ENCODE measurements at regions not wholly inside any gene's neighbourhood (a gene's known extent, or its start where the extent isn't known, plus 50 kb on each side); places are given as distances from the start of the nearest gene placed in this dataset.

GRCh38 chr4:181858741-181859140, 384.5 kb upstream of the TENM3 start:
- intact Hi-C loops (cut with DNase I; ENCODE audit: low total_unique reads): no loop called here
- no peaks in the 10 kb centered on the region for H3K27me3 ChIP-seq
- H3K36me3 ChIP-seq (ENCODE audit: low read depth, missing control alignments): no peaks in the 10 kb centered on the region
- TF ChIP-seq CTCF (IDR thresholded peaks at IDR 0.05): no peak
- no peak for TF ChIP-seq POLR2A (IDR thresholded peaks at IDR 0.05)
- WGBS, 2 donors: 67 to 79% methylated on average over 4 of the region's 4 CpGs
- no peak for DNase-seq
- peaks cover 14% of the 10 kb centered on the region for H3K4me1 ChIP-seq
- H3K27ac ChIP-seq: no peak overlapping the region
- no peaks in the 10 kb centered on the region for H3K9me3 ChIP-seq
- no peak overlapping the region for H3K4me3 ChIP-seq

DNA sequence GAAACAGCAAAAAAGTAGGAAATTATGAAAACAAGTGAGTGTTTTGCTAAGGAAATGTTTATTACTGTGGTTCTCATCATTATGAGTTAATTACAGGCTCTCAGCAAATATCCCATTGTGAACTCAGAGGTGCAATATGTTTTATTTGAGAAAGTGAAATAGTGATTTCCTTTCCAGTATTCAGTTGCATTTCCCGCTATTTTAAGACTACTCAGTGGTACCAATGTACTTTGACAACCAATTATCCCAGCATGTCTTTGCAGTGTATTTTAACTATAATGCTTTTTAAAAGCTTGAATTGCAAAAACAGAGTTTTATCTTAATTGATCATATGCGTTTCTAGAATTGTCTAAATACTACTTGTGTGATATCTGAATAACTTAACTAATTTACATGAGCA, 383.8 kb upstream of the TENM3 start:
- intact Hi-C loops (cut with DNase I; ENCODE audit: low total_unique reads): no loop called here

GRCh38 chr4:181860157-181860556, 383.0 kb upstream of the TENM3 start:
- 23 to 54% methylated on average over 7 of the region's 7 CpGs for WGBS, 2 donors
- intact Hi-C loops (cut with DNase I; ENCODE audit: low total_unique reads): no loop called here
- Histone ChIP-seq H3K9me3 (no peaks in the 10 kb centered on the region), H3K27ac (no peak overlapping the region), H3K4me1 (peaks cover 14% of the 10 kb centered on the region), H3K36me3 (ENCODE audit: low read depth, missing control alignments) (no peaks in the 10 kb centered on the region), H3K4me3 (no peak overlapping the region), H3K27me3 (no peaks in the 10 kb centered on the region)
- TF ChIP-seq CTCF (IDR thresholded peaks at IDR 0.05) (no peak), POLR2A (IDR thresholded peaks at IDR 0.05) (no peak)
- DNase-seq: peak; percentile 23

More for the DNA sequence above, 383.8 kb upstream of the TENM3 start:
- no peak for TF ChIP-seq POLR2A (IDR thresholded peaks at IDR 0.05)
- no peak overlapping the region for H3K4me3 ChIP-seq
- no peaks in the 10 kb centered on the region for H3K36me3 ChIP-seq (ENCODE audit: low read depth, missing control alignments)
- no peak for DNase-seq
- no peaks in the 10 kb centered on the region for H3K27me3 ChIP-seq
- no peaks in the 10 kb centered on the region for H3K9me3 ChIP-seq
- WGBS, 2 donors: 44 to 50% methylated on average over 2 of the region's 2 CpGs
- H3K4me1 ChIP-seq: peaks cover 14% of the 10 kb centered on the region
- no peak overlapping the region for H3K27ac ChIP-seq

DNA sequence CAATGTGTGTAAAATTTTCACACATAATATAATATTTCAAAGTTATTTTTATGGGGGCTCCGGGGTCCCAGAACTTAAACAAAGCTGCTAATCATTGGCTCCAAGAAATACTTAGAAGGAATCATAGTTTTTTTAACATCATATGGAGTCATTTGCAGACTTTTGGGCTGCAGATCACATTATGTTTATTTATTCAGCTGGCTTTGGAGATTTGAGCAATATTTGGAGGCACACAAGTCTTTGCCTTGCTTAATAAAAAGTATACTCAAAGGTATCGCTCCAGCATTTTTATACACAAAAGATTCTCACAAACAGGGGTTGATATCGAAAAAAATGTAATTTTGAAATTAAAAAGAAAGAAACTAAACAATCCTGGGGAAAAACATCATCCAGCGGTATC, 382.5 kb upstream of the TENM3 start:
- H3K36me3 ChIP-seq (ENCODE audit: low read depth, missing control alignments): no peaks in the 10 kb centered on the region
- H3K27ac ChIP-seq: no peak overlapping the region
- no peak for TF ChIP-seq CTCF (IDR thresholded peaks at IDR 0.05)
- TF ChIP-seq POLR2A (IDR thresholded peaks at IDR 0.05): no peak
- 51 to 62% methylated on average over 4 of the region's 4 CpGs for WGBS, 2 donors
- no peak for DNase-seq
- H3K4me1 ChIP-seq: peaks cover 14% of the 10 kb centered on the region
- no peaks in the 10 kb centered on the region for H3K27me3 ChIP-seq
- no peak overlapping the region for H3K4me3 ChIP-seq
- no peaks in the 10 kb centered on the region for H3K9me3 ChIP-seq
- intact Hi-C loops (cut with DNase I; ENCODE audit: low total_unique reads): no loop called here

DNA sequence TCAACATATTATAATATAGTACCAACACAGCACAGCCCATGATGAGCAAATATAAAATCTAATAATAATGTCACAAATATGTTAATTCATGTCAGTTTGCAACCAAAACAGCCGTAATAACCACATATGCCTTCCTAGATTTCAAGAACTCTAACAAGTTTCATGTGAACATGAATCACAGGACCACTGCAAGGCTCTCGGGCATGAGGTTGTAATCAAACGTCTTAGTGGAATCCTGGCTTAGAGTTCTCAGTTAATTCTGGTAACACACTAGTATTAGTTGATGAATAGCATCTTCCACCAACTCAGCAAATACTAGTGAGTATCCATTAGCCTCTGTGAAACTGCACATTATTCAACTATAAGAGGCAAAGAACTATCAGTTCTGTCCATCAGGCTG, 379.3 kb upstream of the TENM3 start:
- Histone ChIP-seq H3K36me3 (ENCODE audit: low read depth, missing control alignments) (no peaks in the 10 kb centered on the region), H3K27ac (no peak overlapping the region), H3K9me3 (no peaks in the 10 kb centered on the region), H3K27me3 (no peaks in the 10 kb centered on the region), H3K4me3 (no peak overlapping the region), H3K4me1 (peaks cover 14% of the 10 kb centered on the region)
- WGBS, 2 donors: 93 to 95% methylated on average over 3 of the region's 3 CpGs
- TF ChIP-seq CTCF (IDR thresholded peaks at IDR 0.05): no peak
- no peak for TF ChIP-seq POLR2A (IDR thresholded peaks at IDR 0.05)
- intact Hi-C loops (cut with DNase I; ENCODE audit: low total_unique reads): no loop called here
- no peak for DNase-seq
